ENCODE measurements at regions not wholly inside any gene's neighbourhood (a gene's known extent, or its start where the extent isn't known, plus 50 kb on each side); places are given as distances from the start of the nearest gene placed in this dataset.
A peak's percentile ranks its signal among the peaks of the same experiment; 100 is the strongest.

DNA sequence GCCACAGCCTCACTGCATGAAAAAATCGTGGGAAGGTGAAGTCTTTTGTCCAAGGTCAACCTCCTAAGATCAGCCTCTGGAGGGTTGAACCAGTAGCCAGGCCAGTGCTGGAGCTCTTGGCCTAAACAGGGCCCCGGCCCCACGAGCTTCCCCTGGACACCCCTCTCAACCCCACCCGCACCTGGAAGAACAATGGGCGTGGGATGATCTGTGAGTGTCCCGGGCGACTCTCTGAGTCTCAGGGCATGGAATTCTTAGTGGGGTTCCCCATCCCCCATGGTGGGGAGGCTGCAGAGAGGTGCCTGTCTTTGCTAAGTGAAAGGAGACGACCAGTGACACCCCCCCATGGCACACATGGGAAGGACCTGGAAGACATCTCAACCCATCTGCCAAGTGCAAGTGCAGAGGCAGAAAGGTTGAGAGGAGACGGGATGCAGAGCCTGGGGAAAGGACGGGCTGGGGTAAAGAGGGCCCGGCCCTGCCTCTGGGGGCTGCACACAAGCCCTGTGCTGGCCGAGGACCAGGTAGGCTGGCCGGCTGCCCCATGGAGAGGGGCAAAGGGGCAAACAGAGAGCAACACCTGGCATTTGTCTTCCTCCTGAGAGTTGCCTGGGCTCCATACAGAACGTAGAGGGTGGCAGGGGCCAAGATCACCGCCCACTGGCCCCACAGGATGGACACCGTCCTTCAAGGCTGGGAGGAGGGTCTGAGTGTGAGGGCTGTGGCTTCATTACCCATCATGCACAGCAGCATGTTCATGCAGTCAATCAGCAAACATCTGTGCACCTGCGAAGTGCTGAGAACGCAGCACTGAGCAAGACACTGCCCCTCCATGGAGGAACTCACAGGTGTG is 163.0 kb upstream of the PPP2R2D start:
- Histone ChIP-seq H3K4me3 (no peak overlapping the region), H3K27ac (no peak overlapping the region), H3K27me3 (peaks cover 13% of the 10 kb centered on the region), H3K9me3 (no peaks in the 10 kb centered on the region), H3K36me3 (no peaks in the 10 kb centered on the region), H3K4me1 (no peaks in the 10 kb centered on the region)
- WGBS, result 61% methylated on average over 9 of the region's 18 CpGs
- TF ChIP-seq EP300 (IDR thresholded peaks at IDR 0.05), result no peak
- TF ChIP-seq POLR2AphosphoS5 (IDR thresholded peaks at IDR 0.05), result no peak
- no peak for TF ChIP-seq POLR2A (IDR thresholded peaks at IDR 0.05)
- TF ChIP-seq, protein P1, sequence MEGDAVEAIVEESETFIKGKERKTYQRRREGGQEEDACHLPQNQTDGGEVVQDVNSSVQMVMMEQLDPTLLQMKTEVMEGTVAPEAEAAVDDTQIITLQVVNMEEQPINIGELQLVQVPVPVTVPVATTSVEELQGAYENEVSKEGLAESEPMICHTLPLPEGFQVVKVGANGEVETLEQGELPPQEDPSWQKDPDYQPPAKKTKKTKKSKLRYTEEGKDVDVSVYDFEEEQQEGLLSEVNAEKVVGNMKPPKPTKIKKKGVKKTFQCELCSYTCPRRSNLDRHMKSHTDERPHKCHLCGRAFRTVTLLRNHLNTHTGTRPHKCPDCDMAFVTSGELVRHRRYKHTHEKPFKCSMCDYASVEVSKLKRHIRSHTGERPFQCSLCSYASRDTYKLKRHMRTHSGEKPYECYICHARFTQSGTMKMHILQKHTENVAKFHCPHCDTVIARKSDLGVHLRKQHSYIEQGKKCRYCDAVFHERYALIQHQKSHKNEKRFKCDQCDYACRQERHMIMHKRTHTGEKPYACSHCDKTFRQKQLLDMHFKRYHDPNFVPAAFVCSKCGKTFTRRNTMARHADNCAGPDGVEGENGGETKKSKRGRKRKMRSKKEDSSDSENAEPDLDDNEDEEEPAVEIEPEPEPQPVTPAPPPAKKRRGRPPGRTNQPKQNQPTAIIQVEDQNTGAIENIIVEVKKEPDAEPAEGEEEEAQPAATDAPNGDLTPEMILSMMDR (IDR thresholded peaks at IDR 0.05), result no peak
- DNase-seq (ENCODE audit: low spot score in 2 of 2), result peak in 1 of 2 donors; percentile 42

DNA sequence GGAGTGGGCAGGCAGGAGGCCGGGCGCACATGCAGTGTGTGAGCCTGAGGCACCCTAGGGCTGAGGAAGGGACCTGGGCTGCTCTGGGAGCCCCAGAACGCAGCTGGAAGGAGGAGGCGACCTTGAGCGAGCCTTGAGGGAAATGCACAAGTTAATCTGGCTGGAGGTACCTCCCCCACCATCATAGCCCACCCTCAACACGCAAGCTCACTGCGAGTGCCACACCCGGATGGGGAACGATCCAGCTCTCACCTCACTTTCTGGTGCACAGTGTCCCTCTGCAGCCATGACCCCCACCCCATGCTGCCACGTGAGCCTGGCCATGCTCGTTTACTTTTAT is 162.4 kb upstream of the PPP2R2D start:
- peak in 1 of 2 donors; percentile 25 for DNase-seq (ENCODE audit: low spot score in 2 of 2)
- Histone ChIP-seq H3K27me3 (peaks cover 18% of the 10 kb centered on the region), H3K4me3 (no peak overlapping the region), H3K9me3 (no peaks in the 10 kb centered on the region), H3K36me3 (no peaks in the 10 kb centered on the region), H3K4me1 (no peaks in the 10 kb centered on the region), H3K27ac (no peak overlapping the region)
- TF ChIP-seq EP300 (IDR thresholded peaks at IDR 0.05) (no peak), POLR2AphosphoS5 (IDR thresholded peaks at IDR 0.05) (no peak), POLR2A (IDR thresholded peaks at IDR 0.05) (no peak)
- TF ChIP-seq, protein P1 (IDR thresholded peaks at IDR 0.05), result no peak
- WGBS, result 25% methylated on average over 8 of the region's 11 CpGs

DNA sequence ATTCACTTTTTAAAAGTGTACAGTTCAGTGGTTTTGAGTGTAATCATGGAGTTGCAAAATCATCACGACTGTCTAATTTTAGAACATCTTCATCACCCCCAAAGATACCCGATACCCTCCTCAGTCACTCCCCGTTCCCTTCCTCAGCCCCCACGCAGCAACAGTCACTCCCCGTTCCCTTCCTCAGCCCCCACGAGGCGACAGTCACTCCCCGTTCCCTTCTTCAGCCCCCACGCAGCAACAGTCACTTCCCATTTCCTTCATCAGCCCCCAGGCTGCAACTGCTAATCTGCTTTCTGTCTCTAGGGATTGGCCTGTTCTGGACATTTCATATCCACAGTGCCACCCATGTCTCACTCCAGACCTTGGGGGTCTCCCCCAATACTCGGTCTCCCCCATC is 161.6 kb upstream of the PPP2R2D start:
- no peaks in the 10 kb centered on the region for H3K36me3 ChIP-seq
- H3K27ac ChIP-seq, result no peak overlapping the region
- peaks cover 26% of the 10 kb centered on the region for H3K27me3 ChIP-seq
- TF ChIP-seq EP300 (IDR thresholded peaks at IDR 0.05) (no peak), POLR2A (IDR thresholded peaks at IDR 0.05) (no peak), POLR2AphosphoS5 (IDR thresholded peaks at IDR 0.05) (no peak)
- TF ChIP-seq, protein P1 (IDR thresholded peaks at IDR 0.05), result no peak
- peak in 1 of 2 donors; percentile 20 for DNase-seq (ENCODE audit: low spot score in 2 of 2)
- H3K4me1 ChIP-seq, result no peaks in the 10 kb centered on the region
- H3K9me3 ChIP-seq, result no peaks in the 10 kb centered on the region
- H3K4me3 ChIP-seq, result no peak overlapping the region
- 53% methylated on average over 10 of the region's 10 CpGs for WGBS

DNA sequence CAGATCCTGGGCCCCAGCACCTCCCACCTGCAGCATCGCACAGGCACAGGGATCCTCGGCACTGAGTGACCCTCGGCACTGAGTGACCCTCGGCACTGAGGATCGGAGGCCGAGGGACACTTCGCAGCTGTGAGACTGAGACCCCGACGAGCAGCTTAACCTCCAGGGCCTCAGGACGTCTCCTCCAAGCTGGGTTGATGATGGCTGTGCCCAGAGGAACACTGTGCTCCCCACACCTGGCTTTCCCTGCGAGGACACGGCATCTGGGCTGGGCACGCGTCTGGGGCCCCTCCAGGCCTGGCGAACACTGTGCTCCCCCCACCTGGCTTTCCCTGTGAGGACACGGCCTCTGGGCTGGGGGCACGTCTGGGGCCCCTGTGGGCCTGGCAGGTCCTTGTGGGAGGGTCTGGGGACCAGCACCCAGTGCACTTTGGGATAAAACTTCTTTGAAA is 158.3 kb upstream of the PPP2R2D start:
- peaks cover 36% of the 10 kb centered on the region for H3K27me3 ChIP-seq
- H3K4me3 ChIP-seq, result no peak overlapping the region
- TF ChIP-seq POLR2AphosphoS5 (IDR thresholded peaks at IDR 0.05) (no peak), EP300 (IDR thresholded peaks at IDR 0.05) (no peak), POLR2A (IDR thresholded peaks at IDR 0.05) (no peak)
- TF ChIP-seq, protein P1 (IDR thresholded peaks at IDR 0.05), result no peak
- DNase-seq (ENCODE audit: low spot score in 2 of 2), result peak in 1 of 2 donors; percentile 40
- WGBS, result 83% methylated on average over 7 of the region's 17 CpGs
- H3K36me3 ChIP-seq, result no peaks in the 10 kb centered on the region
- H3K9me3 ChIP-seq, result no peaks in the 10 kb centered on the region
- no peak overlapping the region for H3K27ac ChIP-seq
- no peaks in the 10 kb centered on the region for H3K4me1 ChIP-seq

Data from suprapubic skin (tissue), 4 donors.